ENCODE measurements at regions not wholly inside any gene's neighbourhood (a gene's known extent, or its start where the extent isn't known, plus 50 kb on each side); places are given as distances from the start of the nearest gene placed in this dataset.
"Not testable (repeated sequence)": the region's sequence is repeated elsewhere in the genome, so short reads cannot be mapped to it uniquely, and the experiment has no call there.

- no peaks in the 10 kb centered on the region for H3K9me3 ChIP-seq (ENCODE audit: control insufficient read depth in 1 of 2, low read length in 2 of 2)
- H3K27me3 ChIP-seq (ENCODE audit: control insufficient read depth in 1 of 2, insufficient read depth in 2 of 2, low read length in 2 of 2), result no peaks in the 10 kb centered on the region
- H3K9ac ChIP-seq (ENCODE audit: low read depth in 1 of 2, low read length in 2 of 2), result no peak overlapping the region
- no peaks in the 10 kb centered on the region for H3K4me1 ChIP-seq (ENCODE audit: control insufficient read depth in 1 of 2, insufficient read depth in 2 of 2, low read length in 2 of 2)
- no peaks in the 10 kb centered on the region for H3K36me3 ChIP-seq (ENCODE audit: control insufficient read depth in 1 of 2, insufficient read depth in 2 of 2, low read length in 2 of 2)
- no peak overlapping the region for H3K27ac ChIP-seq (ENCODE audit: low read depth, low read length)
- no peak overlapping the region for H3K4me3 ChIP-seq (ENCODE audit: low read depth in 1 of 2, low read length in 2 of 2)
These were observed 195.7 kb upstream of the TOX3 start for GRCh38 chr16:52742608-52743170.

DNA sequence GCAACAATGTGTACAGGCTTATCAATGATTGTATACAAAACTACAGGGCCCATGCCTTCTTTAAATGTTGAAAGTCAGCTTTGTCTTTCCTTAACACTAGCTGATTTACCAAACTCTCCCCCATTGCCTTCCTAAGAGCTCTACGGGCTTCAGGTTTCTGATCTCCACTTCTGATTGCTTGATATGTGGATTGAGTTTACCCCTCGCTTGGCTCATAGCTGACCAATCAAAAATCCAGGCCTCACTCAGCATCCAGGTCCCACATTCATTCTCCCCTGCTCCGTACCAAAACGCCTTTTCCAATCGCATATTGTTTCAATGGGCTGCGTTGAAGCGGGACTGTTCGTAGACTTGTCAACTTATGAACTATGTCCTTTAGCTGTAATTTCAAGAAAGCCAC, 195.1 kb upstream of the TOX3 start:
- Histone ChIP-seq H3K9ac (ENCODE audit: low read depth in 1 of 2, low read length in 2 of 2) (no peak overlapping the region), H3K27ac (ENCODE audit: low read depth, low read length) (no peak overlapping the region), H3K27me3 (ENCODE audit: control insufficient read depth in 1 of 2, insufficient read depth in 2 of 2, low read length in 2 of 2) (no peaks in the 10 kb centered on the region), H3K36me3 (ENCODE audit: control insufficient read depth in 1 of 2, insufficient read depth in 2 of 2, low read length in 2 of 2) (no peaks in the 10 kb centered on the region), H3K4me1 (ENCODE audit: control insufficient read depth in 1 of 2, insufficient read depth in 2 of 2, low read length in 2 of 2) (no peaks in the 10 kb centered on the region), H3K9me3 (ENCODE audit: control insufficient read depth in 1 of 2, low read length in 2 of 2) (no peaks in the 10 kb centered on the region), H3K4me3 (ENCODE audit: low read depth in 1 of 2, low read length in 2 of 2) (no peak overlapping the region)

GRCh38 chr16:52741351-52741750, 194.4 kb upstream of the TOX3 start:
- no peaks in the 10 kb centered on the region for H3K4me1 ChIP-seq (ENCODE audit: control insufficient read depth in 1 of 2, insufficient read depth in 2 of 2, low read length in 2 of 2)
- H3K36me3 ChIP-seq (ENCODE audit: control insufficient read depth in 1 of 2, insufficient read depth in 2 of 2, low read length in 2 of 2), result no peaks in the 10 kb centered on the region
- no peaks in the 10 kb centered on the region for H3K9me3 ChIP-seq (ENCODE audit: control insufficient read depth in 1 of 2, low read length in 2 of 2)
- no peak overlapping the region for H3K4me3 ChIP-seq (ENCODE audit: low read depth in 1 of 2, low read length in 2 of 2)
- H3K27me3 ChIP-seq (ENCODE audit: control insufficient read depth in 1 of 2, insufficient read depth in 2 of 2, low read length in 2 of 2), result no peaks in the 10 kb centered on the region
- no peak overlapping the region for H3K27ac ChIP-seq (ENCODE audit: low read depth, low read length)
- H3K9ac ChIP-seq (ENCODE audit: low read depth in 1 of 2, low read length in 2 of 2), result no peak overlapping the region

DNA sequence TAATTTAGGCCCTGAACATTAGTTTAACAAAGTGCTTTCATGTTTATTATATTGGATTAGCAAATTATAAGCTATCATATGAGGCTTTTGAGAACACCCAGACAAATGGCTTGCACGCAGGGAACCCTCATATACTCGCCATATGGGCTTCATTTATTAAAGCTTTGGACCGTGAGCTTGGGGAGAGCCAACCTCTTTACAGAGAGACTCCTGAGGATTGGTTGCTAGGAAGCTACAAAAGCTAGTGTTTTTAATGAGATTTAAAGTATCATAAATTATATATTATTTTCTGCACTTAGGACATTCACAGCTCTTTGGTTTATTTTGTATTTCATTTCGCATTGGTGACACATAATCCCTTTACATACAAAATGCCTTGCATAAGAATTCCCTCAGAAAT, 193.8 kb upstream of the TOX3 start:
- no peaks in the 10 kb centered on the region for H3K27me3 ChIP-seq (ENCODE audit: control insufficient read depth in 1 of 2, insufficient read depth in 2 of 2, low read length in 2 of 2)
- H3K4me1 ChIP-seq (ENCODE audit: control insufficient read depth in 1 of 2, insufficient read depth in 2 of 2, low read length in 2 of 2), result no peaks in the 10 kb centered on the region
- H3K9ac ChIP-seq (ENCODE audit: low read depth in 1 of 2, low read length in 2 of 2), result no peak overlapping the region
- H3K9me3 ChIP-seq (ENCODE audit: control insufficient read depth in 1 of 2, low read length in 2 of 2), result no peaks in the 10 kb centered on the region
- no peak overlapping the region for H3K4me3 ChIP-seq (ENCODE audit: low read depth in 1 of 2, low read length in 2 of 2)
- H3K27ac ChIP-seq (ENCODE audit: low read depth, low read length), result no peak overlapping the region
- no peaks in the 10 kb centered on the region for H3K36me3 ChIP-seq (ENCODE audit: control insufficient read depth in 1 of 2, insufficient read depth in 2 of 2, low read length in 2 of 2)

GRCh38 chr16:52740333-52740732, 193.4 kb upstream of the TOX3 start:
- Histone ChIP-seq H3K9me3 (ENCODE audit: control insufficient read depth in 1 of 2, low read length in 2 of 2) (no peaks in the 10 kb centered on the region), H3K27me3 (ENCODE audit: control insufficient read depth in 1 of 2, insufficient read depth in 2 of 2, low read length in 2 of 2) (no peaks in the 10 kb centered on the region), H3K36me3 (ENCODE audit: control insufficient read depth in 1 of 2, insufficient read depth in 2 of 2, low read length in 2 of 2) (no peaks in the 10 kb centered on the region), H3K4me1 (ENCODE audit: control insufficient read depth in 1 of 2, insufficient read depth in 2 of 2, low read length in 2 of 2) (no peaks in the 10 kb centered on the region), H3K27ac (ENCODE audit: low read depth, low read length) (no peak overlapping the region), H3K4me3 (ENCODE audit: low read depth in 1 of 2, low read length in 2 of 2) (no peak overlapping the region), H3K9ac (ENCODE audit: low read depth in 1 of 2, low read length in 2 of 2) (no peak overlapping the region)

GRCh38 chr16:52738992-52739391, 192.0 kb upstream of the TOX3 start:
- H3K9me3 ChIP-seq (ENCODE audit: control insufficient read depth in 1 of 2, low read length in 2 of 2); H3K36me3 ChIP-seq (ENCODE audit: control insufficient read depth in 1 of 2, insufficient read depth in 2 of 2, low read length in 2 of 2); H3K4me3 ChIP-seq (ENCODE audit: low read depth in 1 of 2, low read length in 2 of 2); H3K4me1 ChIP-seq (ENCODE audit: control insufficient read depth in 1 of 2, insufficient read depth in 2 of 2, low read length in 2 of 2); H3K27me3 ChIP-seq (ENCODE audit: control insufficient read depth in 1 of 2, insufficient read depth in 2 of 2, low read length in 2 of 2); H3K9ac ChIP-seq (ENCODE audit: low read depth in 1 of 2, low read length in 2 of 2); H3K27ac ChIP-seq (ENCODE audit: low read depth, low read length): not testable (repeated sequence)

DNA sequence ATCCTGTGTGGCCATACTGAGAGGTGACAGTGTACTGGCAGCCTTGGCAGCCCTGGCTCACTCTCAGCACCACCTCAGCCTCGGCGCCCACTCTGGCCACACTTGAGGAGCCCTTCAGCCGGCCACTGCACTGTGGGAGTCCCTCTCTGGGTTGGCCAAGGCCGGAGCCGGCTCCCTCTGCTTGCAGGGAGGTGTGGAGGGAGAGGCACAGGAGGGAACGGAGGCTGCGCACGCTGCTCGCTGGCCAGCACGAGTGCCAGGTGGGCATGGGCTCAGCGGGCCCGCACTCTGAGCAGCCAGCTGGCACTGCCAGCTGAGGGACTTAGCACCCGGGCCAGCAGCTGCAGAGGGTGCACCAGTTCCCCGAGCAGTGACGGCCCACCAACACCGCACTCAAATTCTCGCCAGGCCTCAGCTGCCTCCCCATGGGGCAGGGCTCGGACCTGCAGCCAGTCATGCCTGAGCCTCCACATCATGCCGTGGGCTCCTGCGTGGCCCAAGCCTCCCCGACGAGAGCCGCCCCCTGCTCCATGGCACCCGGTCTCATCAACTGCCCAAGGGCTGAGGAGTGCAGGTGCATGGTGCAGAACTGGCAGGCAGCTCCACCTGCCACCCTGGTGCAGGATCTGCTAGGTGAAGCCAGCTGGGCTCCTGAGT, 184.4 kb upstream of the TOX3 start:
- Histone ChIP-seq H3K4me1 (ENCODE audit: control insufficient read depth in 1 of 2, insufficient read depth in 2 of 2, low read length in 2 of 2) (no peaks in the 10 kb centered on the region), H3K27ac (ENCODE audit: low read depth, low read length) (no peak overlapping the region), H3K9me3 (ENCODE audit: control insufficient read depth in 1 of 2, low read length in 2 of 2) (no peaks in the 10 kb centered on the region), H3K36me3 (ENCODE audit: control insufficient read depth in 1 of 2, insufficient read depth in 2 of 2, low read length in 2 of 2) (no peaks in the 10 kb centered on the region), H3K27me3 (ENCODE audit: control insufficient read depth in 1 of 2, insufficient read depth in 2 of 2, low read length in 2 of 2) (no peaks in the 10 kb centered on the region), H3K4me3 (ENCODE audit: low read depth in 1 of 2, low read length in 2 of 2) (no peak overlapping the region), H3K9ac (ENCODE audit: low read depth in 1 of 2, low read length in 2 of 2) (no peak overlapping the region)

GRCh38 chr16:52729731-52730130, 182.8 kb upstream of the TOX3 start:
- no peaks in the 10 kb centered on the region for H3K36me3 ChIP-seq (ENCODE audit: control insufficient read depth in 1 of 2, insufficient read depth in 2 of 2, low read length in 2 of 2)
- H3K27me3 ChIP-seq (ENCODE audit: control insufficient read depth in 1 of 2, insufficient read depth in 2 of 2, low read length in 2 of 2), result no peaks in the 10 kb centered on the region
- H3K9me3 ChIP-seq (ENCODE audit: control insufficient read depth in 1 of 2, low read length in 2 of 2), result no peaks in the 10 kb centered on the region

GRCh38 chr16:52727849-52728248, 180.9 kb upstream of the TOX3 start:
- Histone ChIP-seq H3K9ac (ENCODE audit: low read depth in 1 of 2, low read length in 2 of 2) (no peak overlapping the region), H3K9me3 (ENCODE audit: control insufficient read depth in 1 of 2, low read length in 2 of 2) (no peaks in the 10 kb centered on the region), H3K27me3 (ENCODE audit: control insufficient read depth in 1 of 2, insufficient read depth in 2 of 2, low read length in 2 of 2) (no peaks in the 10 kb centered on the region), H3K27ac (ENCODE audit: low read depth, low read length) (no peak overlapping the region), H3K36me3 (ENCODE audit: control insufficient read depth in 1 of 2, insufficient read depth in 2 of 2, low read length in 2 of 2) (no peaks in the 10 kb centered on the region), H3K4me1 (ENCODE audit: control insufficient read depth in 1 of 2, insufficient read depth in 2 of 2, low read length in 2 of 2) (no peaks in the 10 kb centered on the region), H3K4me3 (ENCODE audit: low read depth in 1 of 2, low read length in 2 of 2) (no peak overlapping the region)

More at GRCh38 chr16:52729731-52730130, 182.8 kb upstream of the TOX3 start:
- Histone ChIP-seq H3K4me3 (ENCODE audit: low read depth in 1 of 2, low read length in 2 of 2) (no peak overlapping the region), H3K4me1 (ENCODE audit: control insufficient read depth in 1 of 2, insufficient read depth in 2 of 2, low read length in 2 of 2) (no peaks in the 10 kb centered on the region), H3K9ac (ENCODE audit: low read depth in 1 of 2, low read length in 2 of 2) (no peak overlapping the region), H3K27ac (ENCODE audit: low read depth, low read length) (no peak overlapping the region)

GRCh38 chr16:52727441-52727840, 180.5 kb upstream of the TOX3 start:
- Histone ChIP-seq H3K27me3 (ENCODE audit: control insufficient read depth in 1 of 2, insufficient read depth in 2 of 2, low read length in 2 of 2) (no peaks in the 10 kb centered on the region), H3K9ac (ENCODE audit: low read depth in 1 of 2, low read length in 2 of 2) (no peak overlapping the region), H3K4me1 (ENCODE audit: control insufficient read depth in 1 of 2, insufficient read depth in 2 of 2, low read length in 2 of 2) (no peaks in the 10 kb centered on the region), H3K4me3 (ENCODE audit: low read depth in 1 of 2, low read length in 2 of 2) (no peak overlapping the region), H3K27ac (ENCODE audit: low read depth, low read length) (no peak overlapping the region), H3K36me3 (ENCODE audit: control insufficient read depth in 1 of 2, insufficient read depth in 2 of 2, low read length in 2 of 2) (no peaks in the 10 kb centered on the region), H3K9me3 (ENCODE audit: control insufficient read depth in 1 of 2, low read length in 2 of 2) (no peaks in the 10 kb centered on the region)

Measured in duodenal mucosa (tissue), 2 donors.